ENCODE measurements at regions not wholly inside any gene's neighbourhood (a gene's known extent, or its start where the extent isn't known, plus 50 kb on each side); places are given as distances from the start of the nearest gene placed in this dataset.

- TF ChIP-seq POLR2A (conservative IDR thresholded peaks at IDR 0.05): no peak
- no peak for TF ChIP-seq ELF2 (CRISPR knock-in tag; IDR thresholded peaks at IDR 0.05)
- no peak for TF ChIP-seq COPS2 (conservative IDR thresholded peaks at IDR 0.05)
- TF ChIP-seq PHF8 (IDR thresholded peaks at IDR 0.05; ENCODE audit: borderline replicate concordance, low read length): no peak
- no peak for TF ChIP-seq HDAC8 (tag; IDR thresholded peaks at IDR 0.05)
- TF ChIP-seq MXI1 (IDR thresholded peaks at IDR 0.05; ENCODE audit: low read depth, low read length): no peak
- no peak for TF ChIP-seq ZNF121 (CRISPR knock-in tag; conservative IDR thresholded peaks at IDR 0.05)
- TF ChIP-seq, protein P1, sequence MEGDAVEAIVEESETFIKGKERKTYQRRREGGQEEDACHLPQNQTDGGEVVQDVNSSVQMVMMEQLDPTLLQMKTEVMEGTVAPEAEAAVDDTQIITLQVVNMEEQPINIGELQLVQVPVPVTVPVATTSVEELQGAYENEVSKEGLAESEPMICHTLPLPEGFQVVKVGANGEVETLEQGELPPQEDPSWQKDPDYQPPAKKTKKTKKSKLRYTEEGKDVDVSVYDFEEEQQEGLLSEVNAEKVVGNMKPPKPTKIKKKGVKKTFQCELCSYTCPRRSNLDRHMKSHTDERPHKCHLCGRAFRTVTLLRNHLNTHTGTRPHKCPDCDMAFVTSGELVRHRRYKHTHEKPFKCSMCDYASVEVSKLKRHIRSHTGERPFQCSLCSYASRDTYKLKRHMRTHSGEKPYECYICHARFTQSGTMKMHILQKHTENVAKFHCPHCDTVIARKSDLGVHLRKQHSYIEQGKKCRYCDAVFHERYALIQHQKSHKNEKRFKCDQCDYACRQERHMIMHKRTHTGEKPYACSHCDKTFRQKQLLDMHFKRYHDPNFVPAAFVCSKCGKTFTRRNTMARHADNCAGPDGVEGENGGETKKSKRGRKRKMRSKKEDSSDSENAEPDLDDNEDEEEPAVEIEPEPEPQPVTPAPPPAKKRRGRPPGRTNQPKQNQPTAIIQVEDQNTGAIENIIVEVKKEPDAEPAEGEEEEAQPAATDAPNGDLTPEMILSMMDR (IDR thresholded peaks at IDR 0.05 in 2 of 3, conservative IDR thresholded peaks at IDR 0.05 in 1 of 3; ENCODE audit: insufficient read depth in 2 of 3, low read depth in 1 of 3, low read length in 3 of 3): no peak
- TF ChIP-seq ETV6 (IDR thresholded peaks at IDR 0.05; ENCODE audit: borderline replicate concordance in 1 of 2, low read depth in 2 of 2, low read length in 1 of 2): no peak
- no peak for TF ChIP-seq ETV6 (CRISPR knock-in tag; IDR thresholded peaks at IDR 0.05; ENCODE audit: borderline replicate concordance)
- TF ChIP-seq MAFF (IDR thresholded peaks at IDR 0.05; ENCODE audit: low read length): no peak
Observed at GRCh38 chr11:21927628-21928027, 265.3 kb upstream of the ANO5 start.
